SK-N-MC (cell line): ENCODE measurements at regions not wholly inside any gene's neighbourhood (a gene's known extent, or its start where the extent isn't known, plus 50 kb on each side); places are given as distances from the start of the nearest gene placed in this dataset.
A peak's percentile ranks its signal among the peaks of the same experiment; 100 is the strongest.

Experiments used
- DNase-seq: peaks from one replicate; pipeline ENCODE4 v3.0.0-alpha.2; 2011; ENCODE audit warnings: low read depth, low spot score
- H3K27ac ChIP-seq: fragments of 200-600 bp; sonication (generic); 2 replicates; pipeline ENCODE4 v1.5.1; 2016; ENCODE audit warnings: mixed run types
- H3K36me3 ChIP-seq: fragments of 200-600 bp; sonication (generic); 2 replicates; pipeline ENCODE4 v1.6.1; 2017; ENCODE audit warnings: antibody characterized with exemption, low read length, mixed read lengths; ENCODE audit not compliant: insufficient read depth
- H3K4me3 ChIP-seq: fragments of 200-600 bp; sonication (generic); 2 replicates; pipeline ENCODE4 v1.5.1; 2016
- H3K9ac ChIP-seq: fragments of 200-600 bp; sonication (generic); 2 replicates; pipeline ENCODE4 v1.8.0; 2017; ENCODE audit warnings: mixed run types, mixed read lengths; ENCODE audit not compliant: insufficient read length
- H3K9me3 ChIP-seq: fragments of 200-600 bp; sonication (generic); 2 replicates; pipeline ENCODE4 v1.6.1; 2017; ENCODE audit warnings: low read depth, mild to moderate bottlenecking, antibody characterized with exemption, low read length, moderate library complexity, mixed read lengths
- EZH2 ChIP-seq: fragments of 200-600 bp; sonication (generic); IDR thresholded peaks from one replicate; pipeline ENCODE4 v1.6.1; 2017; ENCODE audit warnings: antibody characterized with exemption
- FOXP2 ChIP-seq: optimal IDR thresholded peaks from 2 replicates; pipeline ENCODE3; 2011; ENCODE audit warnings: mild to moderate bottlenecking, moderate library complexity; ENCODE audit not compliant: insufficient read depth; ENCODE audit errors: extremely low read length, control extremely low read depth
- POLR2AphosphoS5 ChIP-seq: IDR thresholded peaks from 2 replicates; pipeline ENCODE4 v1.6.1; 2012; ENCODE audit warnings: mild to moderate bottlenecking, low read depth, low read length, borderline replicate concordance

GRCh38 chr13:52975969-52976368, 52.6 kb upstream of the OLFM4 start:
- DNase-seq = no peak
- TF ChIP-seq POLR2AphosphoS5 (no peak), EZH2 (no peak), FOXP2 (no peak)
- no peak overlapping the region for H3K27ac ChIP-seq
- no peaks in the 10 kb centered on the region for H3K36me3 ChIP-seq
- H3K9ac ChIP-seq = no peak overlapping the region
- H3K4me3 ChIP-seq = no peak overlapping the region
- no peaks in the 10 kb centered on the region for H3K9me3 ChIP-seq

DNA sequence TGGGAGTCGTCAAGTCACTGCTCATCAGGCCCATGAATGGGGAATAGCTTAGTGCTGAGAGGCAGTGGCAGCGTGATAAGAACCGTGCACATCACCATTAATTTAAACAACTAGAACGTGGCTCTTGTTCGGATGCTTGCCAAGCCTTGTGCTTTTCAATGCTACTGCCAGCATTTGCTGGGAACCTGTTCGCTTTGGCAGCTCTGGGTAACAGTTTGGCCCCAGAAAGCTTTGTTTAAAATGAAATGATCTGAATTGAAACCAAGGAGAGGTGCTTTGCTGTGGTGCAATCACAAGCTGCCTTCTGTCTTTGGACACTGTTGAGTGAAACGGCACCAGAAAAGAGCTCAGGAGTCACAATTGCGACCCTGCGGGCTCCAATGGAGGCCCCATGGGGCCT, 53.5 kb upstream of the OLFM4 start:
- H3K36me3 ChIP-seq = no peaks in the 10 kb centered on the region
- DNase-seq = no peak
- H3K4me3 ChIP-seq = no peak overlapping the region
- no peaks in the 10 kb centered on the region for H3K9me3 ChIP-seq
- no peak overlapping the region for H3K9ac ChIP-seq
- TF ChIP-seq EZH2 (no peak), FOXP2 (no peak), POLR2AphosphoS5 (no peak)
- H3K27ac ChIP-seq = no peak overlapping the region

DNA sequence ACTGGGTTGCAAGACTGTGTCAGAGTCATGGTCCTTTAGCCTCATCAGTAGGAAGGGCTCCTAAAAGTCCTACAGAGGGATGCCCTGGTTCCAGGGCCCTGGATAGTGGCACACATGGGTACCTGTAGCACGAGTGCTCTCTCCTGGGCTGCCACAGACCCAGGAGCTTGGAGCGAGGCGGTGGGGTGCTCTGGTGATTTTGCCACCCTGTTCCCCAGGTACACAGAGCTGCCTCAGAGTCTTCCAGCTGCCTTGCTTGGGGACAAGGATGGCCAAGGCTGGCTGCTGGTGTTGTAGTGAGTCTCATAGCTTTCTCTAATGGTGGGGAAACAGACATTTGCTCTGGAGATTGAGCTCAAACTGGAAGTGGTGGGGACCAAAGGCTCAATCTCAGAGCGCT, 53.9 kb upstream of the OLFM4 start:
- no peak for TF ChIP-seq FOXP2
- TF ChIP-seq POLR2AphosphoS5 = no peak
- no peak for TF ChIP-seq EZH2
- Histone ChIP-seq H3K9ac (no peak overlapping the region), H3K4me3 (no peak overlapping the region), H3K36me3 (no peaks in the 10 kb centered on the region), H3K9me3 (no peaks in the 10 kb centered on the region), H3K27ac (no peak overlapping the region)
- DNase-seq = no peak

GRCh38 chr13:52969373-52969772, 59.2 kb upstream of the OLFM4 start:
- Histone ChIP-seq H3K36me3 (no peaks in the 10 kb centered on the region), H3K27ac (no peak overlapping the region), H3K9ac (no peak overlapping the region), H3K9me3 (no peaks in the 10 kb centered on the region), H3K4me3 (no peak overlapping the region)
- TF ChIP-seq FOXP2 = no peak
- no peak for DNase-seq

- Histone ChIP-seq H3K9me3 (no peaks in the 10 kb centered on the region), H3K4me3 (no peak overlapping the region), H3K27ac (no peak overlapping the region), H3K9ac (no peak overlapping the region), H3K36me3 (no peaks in the 10 kb centered on the region)
- no peak for TF ChIP-seq EZH2
- TF ChIP-seq FOXP2 = no peak
- no peak for TF ChIP-seq POLR2AphosphoS5
- DNase-seq = peak; percentile 30
These were observed 60.4 kb upstream of the OLFM4 start for GRCh38 chr13:52968074-52968700.

- H3K9me3 ChIP-seq = no peaks in the 10 kb centered on the region
- no peak overlapping the region for H3K27ac ChIP-seq
- TF ChIP-seq EZH2 = no peak
- no peak for TF ChIP-seq FOXP2
- no peak for TF ChIP-seq POLR2AphosphoS5
- DNase-seq = no peak
- H3K4me3 ChIP-seq = no peak overlapping the region
- H3K9ac ChIP-seq = no peak overlapping the region
- H3K36me3 ChIP-seq = no peaks in the 10 kb centered on the region
These were observed 66.6 kb upstream of the OLFM4 start for GRCh38 chr13:52961987-52962386.

- H3K4me3 ChIP-seq = no peak overlapping the region
- no peak overlapping the region for H3K27ac ChIP-seq
- DNase-seq = no peak
- H3K36me3 ChIP-seq = no peaks in the 10 kb centered on the region
- no peak for TF ChIP-seq EZH2
- no peak for TF ChIP-seq FOXP2
- TF ChIP-seq POLR2AphosphoS5 = no peak
- no peak overlapping the region for H3K9ac ChIP-seq
- no peaks in the 10 kb centered on the region for H3K9me3 ChIP-seq
These were observed 67.2 kb upstream of the OLFM4 start for GRCh38 chr13:52961256-52961910.

DNA sequence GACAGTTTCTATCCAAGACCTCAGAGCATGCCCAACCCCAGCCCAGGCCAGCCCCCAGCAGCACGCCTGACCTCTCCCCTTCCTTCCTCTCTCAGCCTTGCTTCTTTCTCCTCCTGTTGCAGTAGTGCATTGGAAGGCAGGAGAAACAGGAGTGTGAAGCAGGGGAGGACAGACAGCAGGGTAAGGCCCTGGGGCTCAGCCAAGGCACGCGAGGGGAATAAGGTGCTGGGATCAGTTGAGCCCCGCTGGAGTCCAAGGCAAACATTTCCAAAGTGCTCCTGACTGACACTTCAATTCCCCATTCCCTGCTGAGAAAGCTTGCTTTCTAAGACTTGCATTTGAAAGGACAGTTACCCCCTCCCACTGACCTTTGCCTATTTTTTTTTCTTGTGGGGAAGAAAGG, 73.1 kb upstream of the OLFM4 start:
- TF ChIP-seq FOXP2 (no peak), EZH2 (no peak), POLR2AphosphoS5 (no peak)
- no peak for DNase-seq
- no peaks in the 10 kb centered on the region for H3K9me3 ChIP-seq
- H3K4me3 ChIP-seq = no peak overlapping the region
- H3K9ac ChIP-seq = no peak overlapping the region
- H3K36me3 ChIP-seq = no peaks in the 10 kb centered on the region
- H3K27ac ChIP-seq = no peak overlapping the region

DNA sequence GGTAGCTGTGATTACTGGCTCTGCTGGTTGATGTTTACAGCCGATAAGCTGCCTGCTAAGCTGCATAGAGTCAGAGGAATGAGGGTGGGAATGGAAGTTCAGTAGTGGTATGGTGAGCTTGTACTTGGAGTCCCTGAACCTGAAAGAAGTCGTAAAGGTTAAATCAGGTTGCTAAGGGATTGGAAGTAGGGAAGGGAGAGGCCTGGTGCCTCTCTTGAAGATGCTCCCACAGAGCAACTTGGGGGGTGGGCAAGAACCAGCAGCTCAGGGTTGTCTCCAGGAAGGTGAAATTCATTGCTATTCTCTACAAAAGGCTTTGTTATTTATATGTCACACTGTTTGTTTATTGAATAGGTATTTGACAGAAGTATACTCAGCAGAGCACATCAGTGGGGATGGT, 73.8 kb upstream of the OLFM4 start:
- Histone ChIP-seq H3K4me3 (no peak overlapping the region), H3K36me3 (no peaks in the 10 kb centered on the region), H3K27ac (no peak overlapping the region), H3K9me3 (no peaks in the 10 kb centered on the region), H3K9ac (no peak overlapping the region)
- no peak for DNase-seq
- no peak for TF ChIP-seq POLR2AphosphoS5
- no peak for TF ChIP-seq FOXP2
- TF ChIP-seq EZH2 = no peak
